ENCODE measurements at regions not wholly inside any gene's neighbourhood (a gene's known extent, or its start where the extent isn't known, plus 50 kb on each side); places are given as distances from the start of the nearest gene placed in this dataset.
"Not testable (repeated sequence)": the region's sequence is repeated elsewhere in the genome, so short reads cannot be mapped to it uniquely, and the experiment has no call there.

- no peak for DNase-seq (ENCODE audit: low read depth in 2 of 2)
Observed at GRCh38 chr5:17819783-17820182, 185.5 kb downstream of the TAF11L14 start.

- no peak for DNase-seq (ENCODE audit: low read depth in 2 of 2)
Observed at GRCh38 chr5:17828681-17829080, 194.4 kb downstream of the TAF11L14 start.

GRCh38 chr5:17829456-17829855 is 195.2 kb downstream of the TAF11L14 start:
- no peak for DNase-seq (ENCODE audit: low read depth in 2 of 2)

- DNase-seq (ENCODE audit: low read depth in 2 of 2): no peak
Observed at GRCh38 chr5:17831279-17831678, 197.0 kb downstream of the TAF11L14 start.

GRCh38 chr5:17832949-17833745 is 198.9 kb downstream of the TAF11L14 start:
- DNase-seq (ENCODE audit: low read depth in 2 of 2): no peak

GRCh38 chr5:17837757-17838156 is 203.5 kb downstream of the TAF11L14 start:
- DNase-seq (ENCODE audit: low read depth in 2 of 2): no peak

- DNase-seq (ENCODE audit: low read depth in 2 of 2): no peak
Observed at GRCh38 chr5:17838469-17838868, 204.2 kb downstream of the TAF11L14 start.

- DNase-seq (ENCODE audit: low read depth in 2 of 2): no peak
Observed at GRCh38 chr5:17839848-17840247, 205.6 kb downstream of the TAF11L14 start.

- no peak for DNase-seq (ENCODE audit: low read depth in 2 of 2)
Observed at GRCh38 chr5:17846496-17846895, 212.2 kb downstream of the TAF11L14 start.

- DNase-seq (ENCODE audit: low read depth in 2 of 2): no peak
Observed at GRCh38 chr5:17847286-17847685, 213.0 kb downstream of the TAF11L14 start.

GRCh38 chr5:17852111-17852510 is 217.9 kb downstream of the TAF11L14 start:
- DNase-seq (ENCODE audit: low read depth in 2 of 2): no peak

- no peak for DNase-seq (ENCODE audit: low read depth in 2 of 2)
Observed at GRCh38 chr5:17852740-17853139, 218.5 kb downstream of the TAF11L14 start.

GRCh38 chr5:17854901-17855300 is 220.6 kb downstream of the TAF11L14 start:
- no peak for DNase-seq (ENCODE audit: low read depth in 2 of 2)

- no peak for DNase-seq (ENCODE audit: low read depth in 2 of 2)
Observed at GRCh38 chr5:17860660-17861315, 226.5 kb downstream of the TAF11L14 start.

- not testable (repeated sequence) for DNase-seq (ENCODE audit: low read depth in 2 of 2)
Observed at GRCh38 chr5:17864903-17865302, 230.6 kb downstream of the TAF11L14 start.

- peak; percentile 40 to 49 for DNase-seq (ENCODE audit: low read depth in 2 of 2)
Observed at GRCh38 chr5:17865966-17866365, 231.7 kb downstream of the TAF11L14 start.

GRCh38 chr5:17872204-17872603 is 237.9 kb downstream of the TAF11L14 start:
- DNase-seq (ENCODE audit: low read depth in 2 of 2): no peak

- DNase-seq (ENCODE audit: low read depth in 2 of 2): peak in 1 of 2 experiments; percentile 33
Observed at GRCh38 chr5:17878541-17878940, 244.3 kb downstream of the TAF11L14 start.

- DNase-seq (ENCODE audit: low read depth in 2 of 2): no peak
Observed at GRCh38 chr5:17879276-17879675, 245.0 kb downstream of the TAF11L14 start.

- DNase-seq (ENCODE audit: low read depth in 2 of 2): no peak
Observed at GRCh38 chr5:17880869-17881268, 246.6 kb downstream of the TAF11L14 start.

GRCh38 chr5:17882760-17883488 is 248.7 kb downstream of the TAF11L14 start:
- DNase-seq (ENCODE audit: low read depth in 2 of 2): no peak

- DNase-seq (ENCODE audit: low read depth in 2 of 2): no peak
Observed at GRCh38 chr5:17888155-17888554, 253.9 kb downstream of the TAF11L14 start.

- DNase-seq (ENCODE audit: low read depth in 2 of 2): no peak
Observed at GRCh38 chr5:17890501-17890900, 256.2 kb downstream of the TAF11L14 start.

Data from fibroblast of skin of left biceps (primary cell).